Thyroid gland (tissue), 4 donors: ENCODE measurements at regions not wholly inside any gene's neighbourhood (a gene's known extent, or its start where the extent isn't known, plus 50 kb on each side); places are given as distances from the start of the nearest gene placed in this dataset.

ENCODE experiments used
- POLR2A ChIP-seq, 2 donors: fragments of 450-650 bp; IDR thresholded peaks; one replicate each; pipeline ENCODE4 v1.6.1; 2017; ENCODE audit warnings: antibody characterized with exemption in 2 of 2, mild to moderate bottlenecking in 2 of 2, moderate library complexity in 1 of 2
- TF ChIP-seq, protein P1 (sequence below), 6 experiments: fragments of 200-600 bp in 3 of 6; fragments of 450-650 bp in 3 of 6; sonication (generic) in 3 of 6; IDR thresholded peaks; one replicate each; pipeline ENCODE4 v1.5.1; 2016 to 2019; ENCODE audit warnings: antibody characterized with exemption in 6 of 6, mild to moderate bottlenecking in 2 of 6, inconsistent platforms in 1 of 6, moderate library complexity in 1 of 6

DNA sequence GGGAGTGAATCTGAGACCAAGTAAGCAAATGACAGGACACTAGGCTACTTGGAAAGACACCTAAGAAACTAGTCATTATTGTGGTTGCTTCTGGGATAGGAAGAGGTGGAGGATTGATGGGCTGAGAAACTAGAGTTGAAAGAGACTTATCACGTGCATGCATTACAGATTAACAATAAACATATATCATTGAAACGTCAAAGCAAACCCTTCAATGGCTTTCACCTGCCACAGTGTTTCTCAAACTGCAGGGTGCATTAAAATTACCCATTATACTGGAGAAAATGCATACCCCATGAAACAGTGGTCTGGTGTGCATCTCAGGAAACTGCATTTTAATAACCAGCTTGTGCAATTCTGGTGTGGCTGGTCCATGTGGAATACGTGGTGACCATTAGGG lies 318.8 kb downstream of the SMAD2 start:
- TF ChIP-seq POLR2A (IDR thresholded peaks at IDR 0.05) = no peak
- TF ChIP-seq, protein P1, sequence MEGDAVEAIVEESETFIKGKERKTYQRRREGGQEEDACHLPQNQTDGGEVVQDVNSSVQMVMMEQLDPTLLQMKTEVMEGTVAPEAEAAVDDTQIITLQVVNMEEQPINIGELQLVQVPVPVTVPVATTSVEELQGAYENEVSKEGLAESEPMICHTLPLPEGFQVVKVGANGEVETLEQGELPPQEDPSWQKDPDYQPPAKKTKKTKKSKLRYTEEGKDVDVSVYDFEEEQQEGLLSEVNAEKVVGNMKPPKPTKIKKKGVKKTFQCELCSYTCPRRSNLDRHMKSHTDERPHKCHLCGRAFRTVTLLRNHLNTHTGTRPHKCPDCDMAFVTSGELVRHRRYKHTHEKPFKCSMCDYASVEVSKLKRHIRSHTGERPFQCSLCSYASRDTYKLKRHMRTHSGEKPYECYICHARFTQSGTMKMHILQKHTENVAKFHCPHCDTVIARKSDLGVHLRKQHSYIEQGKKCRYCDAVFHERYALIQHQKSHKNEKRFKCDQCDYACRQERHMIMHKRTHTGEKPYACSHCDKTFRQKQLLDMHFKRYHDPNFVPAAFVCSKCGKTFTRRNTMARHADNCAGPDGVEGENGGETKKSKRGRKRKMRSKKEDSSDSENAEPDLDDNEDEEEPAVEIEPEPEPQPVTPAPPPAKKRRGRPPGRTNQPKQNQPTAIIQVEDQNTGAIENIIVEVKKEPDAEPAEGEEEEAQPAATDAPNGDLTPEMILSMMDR (IDR thresholded peaks at IDR 0.05) = no peak
